ENCODE measurements at regions not wholly inside any gene's neighbourhood (a gene's known extent, or its start where the extent isn't known, plus 50 kb on each side); places are given as distances from the start of the nearest gene placed in this dataset.

DNA sequence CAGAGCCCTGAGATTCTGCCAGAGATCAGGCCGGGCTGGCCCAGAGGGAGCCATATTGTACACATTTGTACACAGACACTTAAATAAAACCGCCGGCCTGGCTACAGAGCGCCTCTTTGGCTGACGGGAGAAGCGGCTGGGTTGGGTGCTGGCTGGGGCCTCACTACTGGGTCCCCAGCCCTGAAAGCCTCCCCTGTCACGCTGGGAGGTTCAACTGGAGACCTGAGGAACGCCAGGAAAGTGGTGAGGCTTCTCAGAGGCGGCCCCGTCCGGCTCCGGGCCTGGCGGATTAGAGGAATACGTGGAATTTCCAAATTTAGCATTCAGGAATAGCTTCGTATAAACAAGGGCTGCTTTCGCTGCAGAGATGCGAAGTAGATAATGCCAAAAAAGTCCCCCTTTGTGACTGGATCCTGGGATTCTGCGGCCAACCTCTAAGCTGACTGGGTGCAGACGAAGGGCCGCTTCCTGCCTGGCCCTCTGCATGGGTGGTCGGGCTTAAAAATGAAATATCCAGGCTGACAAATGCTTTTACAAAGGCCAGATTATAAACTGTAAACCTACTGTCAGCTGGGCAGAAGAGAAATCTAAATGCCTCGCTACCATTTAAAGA lies 252.4 kb downstream of the IRF8 start:
- Histone ChIP-seq H4K20me1 (ENCODE audit: insufficient read depth) (no peaks in the 10 kb centered on the region), H3K27ac (ENCODE audit: low read depth, low read length) (no peak overlapping the region), H3K4me2 (ENCODE audit: low read length) (no peak overlapping the region), H3K9ac (ENCODE audit: low read length) (no peak overlapping the region), H3K36me3 (ENCODE audit: control insufficient read depth in 1 of 2, insufficient read depth in 2 of 2, low read length in 2 of 2) (no peaks in the 10 kb centered on the region), H3K79me2 (ENCODE audit: insufficient read depth, low read length) (no peaks in the 10 kb centered on the region), H3K27me3 (ENCODE audit: insufficient read depth, low read length) (peaks cover 10% of the 10 kb centered on the region), H3K4me1 (ENCODE audit: control insufficient read depth in 1 of 2, insufficient read depth in 2 of 2, low read length in 2 of 2) (no peaks in the 10 kb centered on the region), H3K4me3 (replicated peaks in 1 of 2; ENCODE audit: low read depth in 1 of 2, low read length in 2 of 2) (no peak overlapping the region), H3K9me3 (ENCODE audit: control insufficient read depth in 1 of 2, insufficient read depth in 1 of 2, low read depth in 1 of 2, low read length in 2 of 2) (no peaks in the 10 kb centered on the region), H3K9me2 (ENCODE audit: insufficient read depth) (no peaks in the 10 kb centered on the region), H2AFZ (ENCODE audit: low read depth, low read length, poor library complexity, severe bottlenecking) (no peak overlapping the region)
- no peak for DNase-seq (ENCODE audit: low read depth, low spot score)
- CTCF ChIA-PET, result no interaction called here
- ATAC-seq, result no peak
- BruUV-seq (replicated peaks), result no TSS peak
- POLR2A ChIA-PET, result no interaction called here
- RAD21 ChIA-PET (ENCODE audit: low non-redundant PET in 1 of 2, low total read pairs in 2 of 2, uncharacterized antibody in 2 of 2, unreplicated experiment in 2 of 2), result no interaction called here
- intact Hi-C loops (cut with micrococcal nuclease), result no loop called here
- TF ChIP-seq EGR1 (IDR thresholded peaks at IDR 0.05; ENCODE audit: low read depth) (no peak), SIN3A (IDR thresholded peaks at IDR 0.05; ENCODE audit: low read depth) (no peak), CEBPB (IDR thresholded peaks at IDR 0.05; ENCODE audit: low read depth) (no peak), RAD21 (IDR thresholded peaks at IDR 0.05; ENCODE audit: low read depth) (no peak), ELF1 (IDR thresholded peaks at IDR 0.05; ENCODE audit: borderline replicate concordance, low read depth) (no peak), POLR2AphosphoS5 (IDR thresholded peaks at IDR 0.05; ENCODE audit: low read depth, low read length) (no peak), YY1 (IDR thresholded peaks at IDR 0.05; ENCODE audit: extremely low read depth, insufficient replicate concordance, low read depth, low read length) (no peak), JUND (IDR thresholded peaks at IDR 0.05) (no peak), TCF7L2 (IDR thresholded peaks at IDR 0.05; ENCODE audit: borderline replicate concordance, extremely low read depth, insufficient read depth, insufficient read length) (no peak), ZNF274 (IDR thresholded peaks at IDR 0.05; ENCODE audit: low read depth, low read length) (no peak), EZH2phosphoT487 (IDR thresholded peaks at IDR 0.05; ENCODE audit: borderline replicate concordance) (no peak), EZH2 (IDR thresholded peaks at IDR 0.05) (no peak), POLR2A (IDR thresholded peaks at IDR 0.05; ENCODE audit: borderline replicate concordance, extremely low read depth, insufficient read depth, insufficient read length) (no peak), SRF (IDR thresholded peaks at IDR 0.05; ENCODE audit: low read depth) (no peak)
- TF ChIP-seq, protein P1, sequence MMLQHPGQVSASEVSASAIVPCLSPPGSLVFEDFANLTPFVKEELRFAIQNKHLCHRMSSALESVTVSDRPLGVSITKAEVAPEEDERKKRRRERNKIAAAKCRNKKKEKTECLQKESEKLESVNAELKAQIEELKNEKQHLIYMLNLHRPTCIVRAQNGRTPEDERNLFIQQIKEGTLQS (IDR thresholded peaks at IDR 0.05), result no peak
- TF ChIP-seq, protein P2, sequence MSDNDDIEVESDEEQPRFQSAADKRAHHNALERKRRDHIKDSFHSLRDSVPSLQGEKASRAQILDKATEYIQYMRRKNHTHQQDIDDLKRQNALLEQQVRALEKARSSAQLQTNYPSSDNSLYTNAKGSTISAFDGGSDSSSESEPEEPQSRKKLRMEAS (IDR thresholded peaks at IDR 0.05), result no peak
- TF ChIP-seq, protein P3, sequence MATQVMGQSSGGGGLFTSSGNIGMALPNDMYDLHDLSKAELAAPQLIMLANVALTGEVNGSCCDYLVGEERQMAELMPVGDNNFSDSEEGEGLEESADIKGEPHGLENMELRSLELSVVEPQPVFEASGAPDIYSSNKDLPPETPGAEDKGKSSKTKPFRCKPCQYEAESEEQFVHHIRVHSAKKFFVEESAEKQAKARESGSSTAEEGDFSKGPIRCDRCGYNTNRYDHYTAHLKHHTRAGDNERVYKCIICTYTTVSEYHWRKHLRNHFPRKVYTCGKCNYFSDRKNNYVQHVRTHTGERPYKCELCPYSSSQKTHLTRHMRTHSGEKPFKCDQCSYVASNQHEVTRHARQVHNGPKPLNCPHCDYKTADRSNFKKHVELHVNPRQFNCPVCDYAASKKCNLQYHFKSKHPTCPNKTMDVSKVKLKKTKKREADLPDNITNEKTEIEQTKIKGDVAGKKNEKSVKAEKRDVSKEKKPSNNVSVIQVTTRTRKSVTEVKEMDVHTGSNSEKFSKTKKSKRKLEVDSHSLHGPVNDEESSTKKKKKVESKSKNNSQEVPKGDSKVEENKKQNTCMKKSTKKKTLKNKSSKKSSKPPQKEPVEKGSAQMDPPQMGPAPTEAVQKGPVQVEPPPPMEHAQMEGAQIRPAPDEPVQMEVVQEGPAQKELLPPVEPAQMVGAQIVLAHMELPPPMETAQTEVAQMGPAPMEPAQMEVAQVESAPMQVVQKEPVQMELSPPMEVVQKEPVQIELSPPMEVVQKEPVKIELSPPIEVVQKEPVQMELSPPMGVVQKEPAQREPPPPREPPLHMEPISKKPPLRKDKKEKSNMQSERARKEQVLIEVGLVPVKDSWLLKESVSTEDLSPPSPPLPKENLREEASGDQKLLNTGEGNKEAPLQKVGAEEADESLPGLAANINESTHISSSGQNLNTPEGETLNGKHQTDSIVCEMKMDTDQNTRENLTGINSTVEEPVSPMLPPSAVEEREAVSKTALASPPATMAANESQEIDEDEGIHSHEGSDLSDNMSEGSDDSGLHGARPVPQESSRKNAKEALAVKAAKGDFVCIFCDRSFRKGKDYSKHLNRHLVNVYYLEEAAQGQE (IDR thresholded peaks at IDR 0.05; ENCODE audit: low read depth), result no peak
